ENCODE measurements at regions not wholly inside any gene's neighbourhood (a gene's known extent, or its start where the extent isn't known, plus 50 kb on each side); places are given as distances from the start of the nearest gene placed in this dataset.

DNA sequence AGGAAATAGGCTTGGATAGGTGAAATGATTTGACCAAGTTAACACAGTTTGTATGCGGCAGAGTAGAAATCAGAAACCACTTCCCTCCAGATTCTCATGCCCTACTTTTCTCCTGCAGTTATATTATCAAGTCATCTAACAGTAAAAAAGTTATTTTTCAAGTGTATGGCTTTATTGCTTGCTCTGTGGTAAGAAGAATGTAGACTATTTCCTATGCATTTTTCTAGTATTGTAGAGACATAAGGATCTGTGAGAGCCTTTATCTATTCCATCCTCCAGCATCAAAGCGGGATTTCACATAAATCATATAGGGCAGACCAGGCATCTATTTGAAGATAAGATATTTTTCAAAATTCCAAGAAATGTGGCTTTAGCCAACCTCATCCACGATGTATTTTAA lies 208.5 kb downstream of the TTLL7 start:
- H3K9me1 ChIP-seq (ENCODE audit: insufficient read depth, low read length): no peaks in the 10 kb centered on the region
- no peaks in the 10 kb centered on the region for H3K27me3 ChIP-seq (ENCODE audit: control insufficient read depth, insufficient read depth, low read length)
- H3K4ac ChIP-seq (ENCODE audit: low read depth, low read length): no peak overlapping the region
- no peak overlapping the region for H3K23ac ChIP-seq (ENCODE audit: low read depth, low read length)
- H3K56ac ChIP-seq (ENCODE audit: extremely low read depth, insufficient read depth, low read length): no peak overlapping the region
- H2AFZ ChIP-seq (replicated peaks; ENCODE audit: low read length, poor library complexity): no peak overlapping the region
- dilution Hi-C loops (cut with HindIII; ENCODE audit: low sequenced_read_pairs, unreplicated experiment): no loop called here
- H3K27ac ChIP-seq (ENCODE audit: insufficient read depth, low read length): no peak overlapping the region
- in situ Hi-C loops (cut with MboI; ENCODE audit: low sequenced_read_pairs): no loop called here
- intact Hi-C loops (cut with micrococcal nuclease): no loop called here
- no peak overlapping the region for H2BK20ac ChIP-seq (ENCODE audit: low read depth, low read length)
- H3K9me3 ChIP-seq (ENCODE audit: control insufficient read depth, insufficient read depth, low read length): no peaks in the 10 kb centered on the region
- no peak for DNase-seq
- no peak overlapping the region for H2BK120ac ChIP-seq (ENCODE audit: low read depth, low read length)
- H3K18ac ChIP-seq (ENCODE audit: low read depth, low read length): no peak overlapping the region
- POLR2A ChIA-PET (ENCODE audit: unreplicated experiment): no interaction called here
- no peak overlapping the region for H3K14ac ChIP-seq (replicated peaks; ENCODE audit: low read depth, low read length)
- H3K4me2 ChIP-seq (ENCODE audit: low read depth, low read length): no peak overlapping the region
- H2AK5ac ChIP-seq (ENCODE audit: low read depth, low read length): no peak overlapping the region
- BruUV-seq (replicated peaks): no TSS peak
- no peaks in the 10 kb centered on the region for H3K36me3 ChIP-seq (ENCODE audit: control insufficient read depth, insufficient read depth, low read length)
- no peak overlapping the region for H2AK9ac ChIP-seq (replicated peaks; ENCODE audit: low read depth, low read length, poor library complexity)
- no peak overlapping the region for H2BK15ac ChIP-seq (ENCODE audit: low read depth, low read length)
- H4K91ac ChIP-seq (ENCODE audit: insufficient read depth, low read depth, low read length): no peak overlapping the region
- no peak overlapping the region for H2BK5ac ChIP-seq (ENCODE audit: low read depth, low read length, poor library complexity, severe bottlenecking)
- H3K9ac ChIP-seq (ENCODE audit: low read depth, low read length): no peak overlapping the region
- H3K79me1 ChIP-seq (ENCODE audit: low read depth in 1 of 2, low read length in 2 of 2): no peaks in the 10 kb centered on the region
- no CpG with 5 or more reads among the region's 3 CpGs for WGBS, 2 experiments (ENCODE audit: extremely low coverage in 2 of 2, insufficient read length in 1 of 2)
- no peaks in the 10 kb centered on the region for H4K20me1 ChIP-seq (ENCODE audit: insufficient read depth, low read length)
- CTCF ChIA-PET: no interaction called here
- H4K5ac ChIP-seq (ENCODE audit: low read depth, low read length): no peak overlapping the region
- no peak overlapping the region for H4K8ac ChIP-seq (ENCODE audit: low read depth in 2 of 2, low read length in 2 of 2)
- ATAC-seq (ENCODE audit: low read depth): no peak
- TF ChIP-seq MAZ (IDR thresholded peaks at IDR 0.05; ENCODE audit: borderline replicate concordance, low read depth, low read length): no peak
- TF ChIP-seq SMC3 (IDR thresholded peaks at IDR 0.05; ENCODE audit: low read depth, low read length): no peak
- TF ChIP-seq, protein P1, sequence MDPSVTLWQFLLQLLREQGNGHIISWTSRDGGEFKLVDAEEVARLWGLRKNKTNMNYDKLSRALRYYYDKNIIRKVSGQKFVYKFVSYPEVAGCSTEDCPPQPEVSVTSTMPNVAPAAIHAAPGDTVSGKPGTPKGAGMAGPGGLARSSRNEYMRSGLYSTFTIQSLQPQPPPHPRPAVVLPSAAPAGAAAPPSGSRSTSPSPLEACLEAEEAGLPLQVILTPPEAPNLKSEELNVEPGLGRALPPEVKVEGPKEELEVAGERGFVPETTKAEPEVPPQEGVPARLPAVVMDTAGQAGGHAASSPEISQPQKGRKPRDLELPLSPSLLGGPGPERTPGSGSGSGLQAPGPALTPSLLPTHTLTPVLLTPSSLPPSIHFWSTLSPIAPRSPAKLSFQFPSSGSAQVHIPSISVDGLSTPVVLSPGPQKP (IDR thresholded peaks at IDR 0.05; ENCODE audit: borderline replicate concordance, low read depth, low read length): no peak
- TF ChIP-seq RCOR1 (IDR thresholded peaks at IDR 0.05; ENCODE audit: insufficient replicate concordance, low read length): no peak
- TF ChIP-seq FOS (IDR thresholded peaks at IDR 0.05; ENCODE audit: low read depth, low read length): no peak
- no peak for TF ChIP-seq MAFK (IDR thresholded peaks at IDR 0.05; ENCODE audit: low read depth, low read length)
- TF ChIP-seq NFE2L2 (IDR thresholded peaks at IDR 0.05; ENCODE audit: low read depth, low read length): no peak
- no peak for TF ChIP-seq RAD21 (IDR thresholded peaks at IDR 0.05; ENCODE audit: low read length)
- TF ChIP-seq MXI1 (IDR thresholded peaks at IDR 0.05; ENCODE audit: borderline replicate concordance, low read depth, low read length): no peak
- no peak for TF ChIP-seq POLR2A (IDR thresholded peaks at IDR 0.05; ENCODE audit: low read depth, low read length)
- TF ChIP-seq RFX5 (IDR thresholded peaks at IDR 0.05; ENCODE audit: low read depth, low read length): no peak
- TF ChIP-seq, protein P2, sequence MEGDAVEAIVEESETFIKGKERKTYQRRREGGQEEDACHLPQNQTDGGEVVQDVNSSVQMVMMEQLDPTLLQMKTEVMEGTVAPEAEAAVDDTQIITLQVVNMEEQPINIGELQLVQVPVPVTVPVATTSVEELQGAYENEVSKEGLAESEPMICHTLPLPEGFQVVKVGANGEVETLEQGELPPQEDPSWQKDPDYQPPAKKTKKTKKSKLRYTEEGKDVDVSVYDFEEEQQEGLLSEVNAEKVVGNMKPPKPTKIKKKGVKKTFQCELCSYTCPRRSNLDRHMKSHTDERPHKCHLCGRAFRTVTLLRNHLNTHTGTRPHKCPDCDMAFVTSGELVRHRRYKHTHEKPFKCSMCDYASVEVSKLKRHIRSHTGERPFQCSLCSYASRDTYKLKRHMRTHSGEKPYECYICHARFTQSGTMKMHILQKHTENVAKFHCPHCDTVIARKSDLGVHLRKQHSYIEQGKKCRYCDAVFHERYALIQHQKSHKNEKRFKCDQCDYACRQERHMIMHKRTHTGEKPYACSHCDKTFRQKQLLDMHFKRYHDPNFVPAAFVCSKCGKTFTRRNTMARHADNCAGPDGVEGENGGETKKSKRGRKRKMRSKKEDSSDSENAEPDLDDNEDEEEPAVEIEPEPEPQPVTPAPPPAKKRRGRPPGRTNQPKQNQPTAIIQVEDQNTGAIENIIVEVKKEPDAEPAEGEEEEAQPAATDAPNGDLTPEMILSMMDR (conservative IDR thresholded peaks at IDR 0.05; ENCODE audit: low read depth, low read length): no peak
- no peak for TF ChIP-seq BHLHE40 (IDR thresholded peaks at IDR 0.05; ENCODE audit: low read depth, low read length)
- TF ChIP-seq CHD1 (IDR thresholded peaks at IDR 0.05; ENCODE audit: low read depth, low read length): no peak
- TF ChIP-seq CEBPB (IDR thresholded peaks at IDR 0.05; ENCODE audit: low read depth, low read length): no peak
- no peak for TF ChIP-seq USF2 (IDR thresholded peaks at IDR 0.05; ENCODE audit: low read depth, low read length)
- H3K4me3 ChIP-seq (ENCODE audit: insufficient read depth, low read depth, low read length): no peak overlapping the region
- H3K4me1 ChIP-seq (ENCODE audit: control insufficient read depth, insufficient read depth, low read length): no peaks in the 10 kb centered on the region
